Activated CD4-positive, alpha-beta T cell treated with anti-CD3 and anti-CD28 coated beads, Interleukin-2, amount 50 U/mL, for 1 hour (primary cell): ENCODE measurements at regions not wholly inside any gene's neighbourhood (a gene's known extent, or its start where the extent isn't known, plus 50 kb on each side); places are given as distances from the start of the nearest gene placed in this dataset.

Experiments
- DNase-seq: peaks from one replicate; pipeline ENCODE4 v3.0.0-alpha.2; 2020

- DNase-seq = no peak
Observed at GRCh38 chr3:40705663-40706062, 180.9 kb downstream of the ZNF621 start.

GRCh38 chr3:40713306-40713705, 188.5 kb downstream of the ZNF621 start:
- DNase-seq = no peak

GRCh38 chr3:40713795-40714194, 189.0 kb downstream of the ZNF621 start:
- no peak for DNase-seq

GRCh38 chr3:40714771-40715345, 190.1 kb downstream of the ZNF621 start:
- no peak for DNase-seq

- DNase-seq = no peak
Observed at GRCh38 chr3:40715551-40715950, 190.8 kb downstream of the ZNF621 start.

GRCh38 chr3:40717471-40717870, 192.7 kb downstream of the ZNF621 start:
- no peak for DNase-seq

- no peak for DNase-seq
Observed at GRCh38 chr3:40718209-40718608, 193.4 kb downstream of the ZNF621 start.

GRCh38 chr3:40718681-40719080, 193.9 kb downstream of the ZNF621 start:
- no peak for DNase-seq

- no peak for DNase-seq
Observed at GRCh38 chr3:40719660-40720287, 195.0 kb downstream of the ZNF621 start.

- DNase-seq = no peak
Observed at GRCh38 chr3:40720341-40720740, 195.6 kb downstream of the ZNF621 start.

GRCh38 chr3:40720863-40721262, 196.1 kb downstream of the ZNF621 start:
- no peak for DNase-seq

GRCh38 chr3:40723083-40723660, 198.4 kb downstream of the ZNF621 start:
- DNase-seq = no peak

- DNase-seq = no peak
Observed at GRCh38 chr3:40725031-40725430, 200.3 kb downstream of the ZNF621 start.

- no peak for DNase-seq
Observed at GRCh38 chr3:40731445-40731844, 206.7 kb downstream of the ZNF621 start.

GRCh38 chr3:40736943-40737342, 212.2 kb downstream of the ZNF621 start:
- no peak for DNase-seq

- no peak for DNase-seq
Observed at GRCh38 chr3:40737343-40737742, 212.6 kb downstream of the ZNF621 start.

GRCh38 chr3:40739971-40740370, 215.2 kb downstream of the ZNF621 start:
- no peak for DNase-seq

GRCh38 chr3:40741729-40742128, 217.0 kb downstream of the ZNF621 start:
- DNase-seq = no peak

GRCh38 chr3:40745381-40746106, 220.8 kb downstream of the ZNF621 start:
- DNase-seq = no peak

GRCh38 chr3:40751666-40752065, 226.9 kb downstream of the ZNF621 start:
- no peak for DNase-seq

- DNase-seq = no peak
Observed at GRCh38 chr3:40752492-40752891, 227.7 kb downstream of the ZNF621 start.

GRCh38 chr3:40753291-40753770, 228.6 kb downstream of the ZNF621 start:
- no peak for DNase-seq

GRCh38 chr3:40753951-40754350, 229.2 kb downstream of the ZNF621 start:
- DNase-seq = no peak

GRCh38 chr3:40754994-40755393, 230.2 kb downstream of the ZNF621 start:
- no peak for DNase-seq
